Testis (tissue), 2 donors: ENCODE measurements at regions not wholly inside any gene's neighbourhood (a gene's known extent, or its start where the extent isn't known, plus 50 kb on each side); places are given as distances from the start of the nearest gene placed in this dataset.

Experiments
- DNase-seq: peaks from one replicate; pipeline ENCODE4 v3.0.0-alpha.2; 2019
- H3K27ac ChIP-seq, 2 donors: fragments of 200-600 bp; sonication (generic); one replicate each; pipeline ENCODE4 v1.5.1; 2019
- H3K27me3 ChIP-seq: fragments of 200-600 bp; sonication (generic); one replicate; pipeline ENCODE4 v1.5.1; 2019
- H3K36me3 ChIP-seq: fragments of 200-600 bp; sonication (generic); one replicate; pipeline ENCODE4 v1.5.1; 2017; ENCODE audit warnings: low read depth; ENCODE audit errors: missing control alignments
- H3K4me1 ChIP-seq: fragments of 200-600 bp; sonication (generic); one replicate; pipeline ENCODE4 v1.5.1; 2019
- H3K4me3 ChIP-seq, 2 donors: fragments of 200-600 bp; sonication (generic); one replicate each; pipeline ENCODE4 v1.5.1; 2017 to 2019
- H3K9me3 ChIP-seq: fragments of 200-600 bp; sonication (generic); one replicate; pipeline ENCODE4 v1.5.1; 2017
- POLR2A ChIP-seq: fragments of 450-650 bp; IDR thresholded peaks from one replicate; pipeline ENCODE4 v1.6.1; 2017; ENCODE audit warnings: antibody characterized with exemption, mild to moderate bottlenecking, moderate library complexity
- WGBS, 2 donors: methylation state at CpG; one replicate each; pipeline ENCODE4 v1.1.5; 2018; 5-methylcytosine and 5-hydroxymethylcytosine counted together
- intact Hi-C: fragments of 100-400 bp; cut with DNase I; formaldehyde crosslinking; loops from one replicate; pipeline ENCODE4 v1.15.1; 2023; ENCODE audit warnings: low total_unique reads
- TF ChIP-seq, protein P1 (sequence below), 3 experiments: fragments of 450-650 bp in 2 of 3; fragments of 200-600 bp in 1 of 3; sonication (generic) in 1 of 3; IDR thresholded peaks; one replicate each; pipeline ENCODE4 v1.5.1; 2016 to 2019; ENCODE audit warnings: antibody characterized with exemption in 3 of 3, mild to moderate bottlenecking in 2 of 3, moderate library complexity in 1 of 3

DNA sequence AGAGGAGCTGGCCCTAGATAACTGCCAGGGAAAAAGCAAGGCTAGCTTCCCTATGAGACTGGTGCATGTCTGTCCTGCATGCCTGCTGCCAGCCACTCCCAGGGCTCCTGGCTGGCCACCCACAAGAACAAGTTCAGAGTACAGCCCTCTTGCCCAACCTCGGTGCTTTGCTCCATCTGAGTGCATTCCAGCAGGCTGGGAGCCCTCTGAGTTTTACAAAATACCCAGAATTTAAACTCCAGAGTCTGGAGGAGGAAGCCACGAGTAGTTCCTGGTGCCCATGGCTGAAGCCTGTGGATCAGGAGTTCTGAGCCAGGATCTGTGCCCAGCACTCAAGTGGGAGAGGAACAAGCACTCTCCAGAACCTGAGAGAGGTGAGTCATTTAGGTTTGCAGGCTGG is 111.6 kb downstream of the MAGEE2 start:
- H3K4me3 ChIP-seq = no peak overlapping the region
- intact Hi-C loops = no loop called here
- TF ChIP-seq, protein P1, sequence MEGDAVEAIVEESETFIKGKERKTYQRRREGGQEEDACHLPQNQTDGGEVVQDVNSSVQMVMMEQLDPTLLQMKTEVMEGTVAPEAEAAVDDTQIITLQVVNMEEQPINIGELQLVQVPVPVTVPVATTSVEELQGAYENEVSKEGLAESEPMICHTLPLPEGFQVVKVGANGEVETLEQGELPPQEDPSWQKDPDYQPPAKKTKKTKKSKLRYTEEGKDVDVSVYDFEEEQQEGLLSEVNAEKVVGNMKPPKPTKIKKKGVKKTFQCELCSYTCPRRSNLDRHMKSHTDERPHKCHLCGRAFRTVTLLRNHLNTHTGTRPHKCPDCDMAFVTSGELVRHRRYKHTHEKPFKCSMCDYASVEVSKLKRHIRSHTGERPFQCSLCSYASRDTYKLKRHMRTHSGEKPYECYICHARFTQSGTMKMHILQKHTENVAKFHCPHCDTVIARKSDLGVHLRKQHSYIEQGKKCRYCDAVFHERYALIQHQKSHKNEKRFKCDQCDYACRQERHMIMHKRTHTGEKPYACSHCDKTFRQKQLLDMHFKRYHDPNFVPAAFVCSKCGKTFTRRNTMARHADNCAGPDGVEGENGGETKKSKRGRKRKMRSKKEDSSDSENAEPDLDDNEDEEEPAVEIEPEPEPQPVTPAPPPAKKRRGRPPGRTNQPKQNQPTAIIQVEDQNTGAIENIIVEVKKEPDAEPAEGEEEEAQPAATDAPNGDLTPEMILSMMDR (IDR thresholded peaks at IDR 0.05) = no peak
- TF ChIP-seq POLR2A = no peak
- no peak overlapping the region for H3K27ac ChIP-seq
- H3K36me3 ChIP-seq = no peaks in the 10 kb centered on the region
- H3K4me1 ChIP-seq = no peaks in the 10 kb centered on the region
- H3K27me3 ChIP-seq = no peaks in the 10 kb centered on the region
- no peaks in the 10 kb centered on the region for H3K9me3 ChIP-seq
- whole genome bisulfite sequencing, 2 donors = 79% methylated on average over 2 of the region's 2 CpGs; no CpG with 5 or more reads in 1 of the 2 donors
- DNase-seq = no peak

DNA sequence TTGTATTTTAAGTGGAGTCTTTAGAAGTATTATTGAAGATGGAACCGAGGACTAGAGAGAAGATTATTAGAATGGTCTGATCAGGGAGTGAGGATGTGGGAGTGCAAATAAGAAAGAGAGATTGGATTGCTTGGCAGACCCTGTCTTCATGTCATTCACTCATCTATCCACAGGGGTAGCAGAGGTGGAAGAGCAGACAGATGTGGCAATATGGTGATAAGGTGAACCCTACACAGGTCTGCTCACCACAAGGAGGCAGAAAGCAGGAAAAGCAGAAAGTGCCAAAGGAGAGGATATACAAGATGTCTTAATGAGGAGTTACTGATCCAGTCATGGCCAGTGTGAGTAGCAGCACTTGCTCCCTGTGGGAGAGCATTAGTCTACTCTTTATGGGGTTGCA is 129.4 kb downstream of the MAGEE2 start:
- H3K36me3 ChIP-seq = no peaks in the 10 kb centered on the region
- H3K9me3 ChIP-seq = no peaks in the 10 kb centered on the region
- no peak overlapping the region for H3K27ac ChIP-seq
- no peak for DNase-seq
- H3K4me3 ChIP-seq = no peak overlapping the region
- WGBS, 2 donors = 72 to 83% methylated on average over 1 of the region's 1 CpG
- H3K4me1 ChIP-seq = no peaks in the 10 kb centered on the region
- intact Hi-C loops = no loop called here
- no peaks in the 10 kb centered on the region for H3K27me3 ChIP-seq
- no peak for TF ChIP-seq POLR2A
- TF ChIP-seq, protein P1 (IDR thresholded peaks at IDR 0.05) = no peak

DNA sequence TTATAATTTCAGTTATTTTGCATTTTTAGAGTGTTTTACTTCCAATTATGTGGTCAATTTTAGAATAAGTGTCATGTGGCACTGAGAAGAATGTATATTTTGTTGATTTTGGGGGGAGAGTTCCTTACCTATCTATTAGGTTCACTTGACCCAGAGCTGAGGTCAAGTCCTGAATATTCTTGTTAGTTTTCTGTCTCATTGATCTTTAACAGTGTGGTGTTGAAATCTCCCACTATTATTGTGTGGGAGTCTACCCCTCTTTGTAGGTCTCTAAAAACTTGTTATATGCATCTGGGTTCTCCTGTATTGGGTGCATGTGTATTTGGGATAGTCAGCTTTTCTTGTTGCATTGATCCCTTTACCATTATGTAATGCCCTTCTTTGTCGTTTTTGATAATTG is 127.0 kb upstream of the ZDHHC15 start:
- WGBS, 2 donors = 53 to 67% methylated on average over 1 of the region's 1 CpG
- Histone ChIP-seq H3K9me3 (no peaks in the 10 kb centered on the region), H3K4me3 (no peak overlapping the region), H3K27me3 (no peaks in the 10 kb centered on the region), H3K27ac (no peak overlapping the region), H3K4me1 (no peaks in the 10 kb centered on the region), H3K36me3 (no peaks in the 10 kb centered on the region)
- intact Hi-C loops = no loop called here
- DNase-seq = no peak
- no peak for TF ChIP-seq POLR2A
- TF ChIP-seq, protein P1 (IDR thresholded peaks at IDR 0.05) = no peak

DNA sequence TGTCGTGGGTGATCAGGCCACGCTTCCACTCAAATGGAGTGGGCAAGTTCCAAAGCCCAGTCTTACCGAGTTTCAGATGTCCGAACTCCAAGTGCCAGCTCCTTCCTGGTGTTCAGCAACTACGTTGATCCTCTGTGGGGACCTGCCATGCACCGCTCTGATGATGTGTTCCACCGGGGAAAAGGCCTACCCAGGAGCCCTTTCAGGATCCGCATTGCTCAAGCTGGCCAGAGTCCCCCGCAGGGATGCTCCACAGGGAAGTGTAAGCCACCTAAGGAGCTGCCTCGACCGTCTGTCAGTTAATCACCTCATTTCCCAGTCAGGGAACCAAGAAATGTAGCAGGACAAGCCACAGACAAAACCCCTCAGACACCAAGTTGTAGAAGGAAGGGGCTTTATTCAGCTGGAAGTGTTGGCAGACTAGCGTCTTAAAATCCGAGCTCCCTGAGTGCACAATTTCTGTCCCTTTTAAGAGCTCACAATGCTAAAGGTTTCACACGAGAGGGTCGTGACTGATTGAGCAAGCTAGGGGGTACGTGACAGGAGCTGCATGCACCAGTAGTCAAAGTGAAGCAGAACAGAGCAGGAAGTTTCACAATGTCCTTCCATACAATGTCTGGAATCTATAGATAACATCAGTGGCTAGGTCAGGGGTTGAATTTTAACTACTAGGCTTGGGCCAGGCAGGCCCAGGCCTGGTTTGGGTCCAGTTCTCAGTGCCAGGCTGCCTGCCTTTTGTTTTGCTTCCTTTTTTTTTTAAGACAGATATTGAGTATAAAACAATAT is 126.2 kb upstream of the ZDHHC15 start:
- no peaks in the 10 kb centered on the region for H3K9me3 ChIP-seq
- H3K27me3 ChIP-seq = no peaks in the 10 kb centered on the region
- H3K4me1 ChIP-seq = no peaks in the 10 kb centered on the region
- TF ChIP-seq, protein P1 (IDR thresholded peaks at IDR 0.05) = no peak
- TF ChIP-seq POLR2A = no peak
- 77 to 91% methylated on average over 6 to 16 of the region's 16 CpGs for WGBS, 2 donors
- intact Hi-C loops = no loop called here
- H3K36me3 ChIP-seq = no peaks in the 10 kb centered on the region
- H3K4me3 ChIP-seq = no peak overlapping the region
- no peak for DNase-seq
- H3K27ac ChIP-seq = no peak overlapping the region

DNA sequence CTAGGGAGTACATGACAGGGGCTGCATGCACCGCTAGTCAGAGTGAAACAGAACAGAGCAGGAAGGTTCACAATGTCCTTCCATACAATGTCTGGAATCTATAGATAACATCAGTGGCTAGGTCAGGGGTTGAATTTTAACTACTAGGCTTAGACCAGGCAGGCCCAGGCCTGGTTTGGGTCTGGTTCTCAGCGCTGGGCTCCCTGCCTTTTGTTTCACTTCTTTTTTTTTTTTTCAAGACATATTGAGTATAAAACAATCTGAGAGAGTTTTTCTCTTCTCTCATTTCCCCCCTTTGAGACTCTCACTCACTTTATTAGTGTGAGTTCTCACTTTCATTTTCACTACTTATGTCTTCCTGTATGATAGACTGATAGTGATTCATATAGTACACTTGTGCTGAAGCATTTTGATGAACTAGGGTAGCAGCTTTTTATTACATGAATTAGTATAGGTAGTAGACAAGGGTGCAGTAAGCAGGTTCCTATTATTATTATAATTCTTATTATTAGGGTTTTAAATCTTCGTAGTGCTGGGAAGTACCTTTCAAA is 120.0 kb upstream of the ZDHHC15 start:
- Histone ChIP-seq H3K4me3 (no peak overlapping the region), H3K9me3 (no peaks in the 10 kb centered on the region), H3K36me3 (no peaks in the 10 kb centered on the region), H3K27me3 (no peaks in the 10 kb centered on the region), H3K4me1 (no peaks in the 10 kb centered on the region), H3K27ac (no peak overlapping the region)
- intact Hi-C loops = no loop called here
- WGBS, 2 donors = 52 to 70% methylated on average over 3 of the region's 3 CpGs
- no peak for TF ChIP-seq POLR2A
- TF ChIP-seq, protein P1 (IDR thresholded peaks at IDR 0.05) = no peak
- DNase-seq = no peak
